Heart left ventricle (tissue), 13 donors: ENCODE measurements at regions not wholly inside any gene's neighbourhood (a gene's known extent, or its start where the extent isn't known, plus 50 kb on each side); places are given as distances from the start of the nearest gene placed in this dataset.

Experiments
- POLR2A ChIP-seq, 2 donors: fragments of 450-650 bp; IDR thresholded peaks; one replicate each; pipeline ENCODE4 v1.6.1; 2017; ENCODE audit warnings: antibody characterized with exemption in 2 of 2, mild to moderate bottlenecking in 2 of 2, moderate library complexity in 2 of 2
- TF ChIP-seq, protein P1 (sequence below), 12 donors: fragments of 200-600 bp; sonication (generic) in 4 of 12; IDR thresholded peaks; one replicate each; pipeline versions ENCODE4 v1.5.0 to v1.8.0; 2018 to 2022; ENCODE audit warnings: antibody characterized with exemption in 12 of 12, mild to moderate bottlenecking in 5 of 12
- donor health status: ischemic (EF 13 %, LVEDD 7.1; RV severe dilation, severe dysfunction).
- donor health status: DM: no; HTN: yes; CAD: no.
- donor health status: DM: no; HTN: no; CAD: no.
- donor health status: ischemic (EF 25% LVEDD 6.9; RV normal size, moderate dysfunction).
- donor health status: ischemic (EF 25% LVEDD 5.7; RV mildly dilated, moderate dysfunction).
- donor health status: ischemic (EF 35%, LVEDD 5.7; RV mildly dilated, moderate dysfunction).
- donor health status: nonischemic (EF 11% LVEDD 7.7; RV severe dilation, severe dysfunction).
- donor health status: DM: yes; HTN: yes; CAD: no.
- donor health status: PGD.
- donor health status: ischemic (EF 29% LVEDD 5.4; RV normal size, mild dysfunction).
- donor health status: nonischemic (EF 23%, LVEDD 6.1; RV moderate dilation, normal function).

GRCh38 chr4:64940698-64941097 is 531.4 kb upstream of the TECRL start:
- TF ChIP-seq, protein P1, sequence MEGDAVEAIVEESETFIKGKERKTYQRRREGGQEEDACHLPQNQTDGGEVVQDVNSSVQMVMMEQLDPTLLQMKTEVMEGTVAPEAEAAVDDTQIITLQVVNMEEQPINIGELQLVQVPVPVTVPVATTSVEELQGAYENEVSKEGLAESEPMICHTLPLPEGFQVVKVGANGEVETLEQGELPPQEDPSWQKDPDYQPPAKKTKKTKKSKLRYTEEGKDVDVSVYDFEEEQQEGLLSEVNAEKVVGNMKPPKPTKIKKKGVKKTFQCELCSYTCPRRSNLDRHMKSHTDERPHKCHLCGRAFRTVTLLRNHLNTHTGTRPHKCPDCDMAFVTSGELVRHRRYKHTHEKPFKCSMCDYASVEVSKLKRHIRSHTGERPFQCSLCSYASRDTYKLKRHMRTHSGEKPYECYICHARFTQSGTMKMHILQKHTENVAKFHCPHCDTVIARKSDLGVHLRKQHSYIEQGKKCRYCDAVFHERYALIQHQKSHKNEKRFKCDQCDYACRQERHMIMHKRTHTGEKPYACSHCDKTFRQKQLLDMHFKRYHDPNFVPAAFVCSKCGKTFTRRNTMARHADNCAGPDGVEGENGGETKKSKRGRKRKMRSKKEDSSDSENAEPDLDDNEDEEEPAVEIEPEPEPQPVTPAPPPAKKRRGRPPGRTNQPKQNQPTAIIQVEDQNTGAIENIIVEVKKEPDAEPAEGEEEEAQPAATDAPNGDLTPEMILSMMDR (IDR thresholded peaks at IDR 0.05) = no peak
- TF ChIP-seq POLR2A (IDR thresholded peaks at IDR 0.05) = no peak
